ENCODE measurements at regions not wholly inside any gene's neighbourhood (a gene's known extent, or its start where the extent isn't known, plus 50 kb on each side); places are given as distances from the start of the nearest gene placed in this dataset.

DNA sequence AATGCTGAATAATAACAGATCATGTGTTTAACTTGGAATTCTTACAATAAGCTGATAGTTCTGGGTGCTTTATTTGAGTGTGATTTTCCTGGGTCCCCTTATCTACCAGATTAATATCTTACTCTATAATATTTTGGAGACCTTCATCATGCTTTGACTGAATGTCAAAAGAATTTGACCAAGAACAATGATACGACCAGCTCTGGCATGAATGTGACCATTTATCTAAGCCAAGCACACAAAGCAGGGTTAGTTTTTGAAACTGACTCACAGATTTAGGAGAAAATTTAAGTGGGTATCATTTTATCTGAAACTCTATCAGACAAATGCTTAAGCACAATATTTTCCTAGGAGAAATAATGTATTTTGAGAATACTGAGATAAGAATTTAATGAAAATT is 677.0 kb downstream of the NYAP2 start:
- Histone ChIP-seq H3K4me1 (no peaks in the 10 kb centered on the region), H3K27ac (no peak overlapping the region), H3K27me3 (no peaks in the 10 kb centered on the region), H3K9me3 (no peaks in the 10 kb centered on the region), H3K4me3 (replicated peaks in 1 of 3) (no peak overlapping the region), H3K36me3 (no peaks in the 10 kb centered on the region)
- no peak for DNase-seq
- WGBS, 2 donors: 85 to 94% methylated on average over 1 of the region's 1 CpG
- intact Hi-C loops (cut with DNase I): no loop called here
- TF ChIP-seq, protein P1, sequence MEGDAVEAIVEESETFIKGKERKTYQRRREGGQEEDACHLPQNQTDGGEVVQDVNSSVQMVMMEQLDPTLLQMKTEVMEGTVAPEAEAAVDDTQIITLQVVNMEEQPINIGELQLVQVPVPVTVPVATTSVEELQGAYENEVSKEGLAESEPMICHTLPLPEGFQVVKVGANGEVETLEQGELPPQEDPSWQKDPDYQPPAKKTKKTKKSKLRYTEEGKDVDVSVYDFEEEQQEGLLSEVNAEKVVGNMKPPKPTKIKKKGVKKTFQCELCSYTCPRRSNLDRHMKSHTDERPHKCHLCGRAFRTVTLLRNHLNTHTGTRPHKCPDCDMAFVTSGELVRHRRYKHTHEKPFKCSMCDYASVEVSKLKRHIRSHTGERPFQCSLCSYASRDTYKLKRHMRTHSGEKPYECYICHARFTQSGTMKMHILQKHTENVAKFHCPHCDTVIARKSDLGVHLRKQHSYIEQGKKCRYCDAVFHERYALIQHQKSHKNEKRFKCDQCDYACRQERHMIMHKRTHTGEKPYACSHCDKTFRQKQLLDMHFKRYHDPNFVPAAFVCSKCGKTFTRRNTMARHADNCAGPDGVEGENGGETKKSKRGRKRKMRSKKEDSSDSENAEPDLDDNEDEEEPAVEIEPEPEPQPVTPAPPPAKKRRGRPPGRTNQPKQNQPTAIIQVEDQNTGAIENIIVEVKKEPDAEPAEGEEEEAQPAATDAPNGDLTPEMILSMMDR (IDR thresholded peaks at IDR 0.05): no peak
- no peak for TF ChIP-seq POLR2A (IDR thresholded peaks at IDR 0.05)

DNA sequence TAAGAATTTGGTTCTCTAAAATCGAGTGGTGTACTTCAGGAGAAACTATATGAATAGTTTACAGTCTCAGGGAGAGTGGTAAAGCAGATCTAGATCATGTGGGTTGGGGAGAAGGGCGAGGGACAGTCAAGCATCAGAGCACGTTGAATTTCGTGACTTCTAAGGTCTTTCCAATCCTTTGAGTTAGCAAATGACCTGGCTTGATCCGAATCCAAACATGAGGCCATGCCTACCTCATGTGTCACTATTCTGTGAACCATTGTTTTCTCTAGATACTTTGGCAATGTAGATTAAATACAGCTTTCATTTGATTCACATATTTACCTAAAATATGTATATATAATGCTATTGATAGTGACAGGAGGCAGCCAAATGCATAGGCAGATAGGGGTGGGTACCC is 674.9 kb downstream of the NYAP2 start:
- no peaks in the 10 kb centered on the region for H3K9me3 ChIP-seq
- H3K27ac ChIP-seq: no peak overlapping the region
- TF ChIP-seq POLR2A (IDR thresholded peaks at IDR 0.05): no peak
- TF ChIP-seq, protein P1 (IDR thresholded peaks at IDR 0.05): no peak
- no peak overlapping the region for H3K4me3 ChIP-seq (replicated peaks in 1 of 3)
- DNase-seq: no peak
- no peaks in the 10 kb centered on the region for H3K36me3 ChIP-seq
- WGBS, 2 donors: 85 to 86% methylated on average over 5 of the region's 5 CpGs
- H3K27me3 ChIP-seq: no peaks in the 10 kb centered on the region
- H3K4me1 ChIP-seq: no peaks in the 10 kb centered on the region
- intact Hi-C loops (cut with DNase I): no loop called here

DNA sequence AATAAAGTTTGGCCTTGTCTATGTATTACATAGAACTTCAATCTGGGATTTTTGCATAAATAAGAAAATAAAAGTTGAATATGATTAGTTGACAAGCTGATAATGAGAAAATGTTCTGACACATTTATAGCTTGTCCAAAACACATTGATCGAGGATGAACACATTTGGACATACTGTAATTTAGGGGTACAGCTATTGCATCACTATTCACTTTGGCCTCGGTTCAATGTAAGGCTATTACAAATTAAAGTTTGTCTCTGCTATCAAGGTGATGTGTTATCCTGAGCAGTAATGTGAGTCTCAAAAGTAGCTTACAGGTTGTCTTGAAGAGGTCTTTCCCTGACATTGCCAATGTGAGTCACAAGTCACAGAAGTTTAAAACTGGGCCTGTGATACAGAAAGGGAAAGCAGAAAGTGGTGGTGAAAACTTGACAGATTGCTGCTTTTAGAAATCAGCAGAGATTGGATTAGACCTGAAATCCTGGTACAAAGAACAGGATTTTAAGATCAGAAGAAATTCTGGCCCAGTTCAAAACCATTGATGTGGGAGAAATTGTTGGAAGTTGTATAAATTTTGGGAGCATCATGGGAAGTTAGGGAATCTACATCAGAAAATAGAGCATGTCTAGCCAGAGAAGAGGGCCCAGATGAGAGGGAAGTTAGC is 674.1 kb downstream of the NYAP2 start:
- H3K9me3 ChIP-seq: no peaks in the 10 kb centered on the region
- DNase-seq: no peak
- H3K4me3 ChIP-seq (replicated peaks in 1 of 3): no peak overlapping the region
- WGBS, 2 donors: 87 to 90% methylated on average over 2 of the region's 2 CpGs
- H3K4me1 ChIP-seq: no peaks in the 10 kb centered on the region
- intact Hi-C loops (cut with DNase I): no loop called here
- no peak overlapping the region for H3K27ac ChIP-seq
- no peaks in the 10 kb centered on the region for H3K27me3 ChIP-seq
- no peaks in the 10 kb centered on the region for H3K36me3 ChIP-seq
- TF ChIP-seq, protein P1 (IDR thresholded peaks at IDR 0.05): no peak
- no peak for TF ChIP-seq POLR2A (IDR thresholded peaks at IDR 0.05)

DNA sequence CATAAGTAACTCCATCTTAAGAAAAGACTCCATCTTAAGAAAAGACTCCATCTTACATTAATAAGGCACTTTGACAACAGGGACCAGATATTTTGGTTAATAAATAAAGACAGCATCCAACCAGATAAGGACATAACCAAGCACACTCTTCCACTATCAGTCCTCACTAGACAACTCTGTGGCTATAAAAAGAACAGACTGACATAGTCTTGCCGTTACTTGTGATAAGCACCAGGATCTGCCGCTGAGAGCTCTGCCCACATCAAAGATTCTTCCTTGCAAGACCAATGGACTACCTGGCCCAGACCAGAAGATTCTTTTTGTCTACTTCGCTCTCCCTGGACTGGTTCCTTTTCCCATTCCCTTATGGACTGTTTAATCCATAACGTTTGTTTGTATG is 667.4 kb downstream of the NYAP2 start:
- H3K27me3 ChIP-seq: no peaks in the 10 kb centered on the region
- no peak overlapping the region for H3K27ac ChIP-seq
- no peak overlapping the region for H3K4me3 ChIP-seq (replicated peaks in 1 of 3)
- intact Hi-C loops (cut with DNase I): no loop called here
- no peaks in the 10 kb centered on the region for H3K4me1 ChIP-seq
- DNase-seq: no peak
- TF ChIP-seq, protein P1 (IDR thresholded peaks at IDR 0.05): no peak
- no peak for TF ChIP-seq POLR2A (IDR thresholded peaks at IDR 0.05)
- WGBS, 2 donors: 82 to 83% methylated on average over 4 of the region's 4 CpGs
- no peaks in the 10 kb centered on the region for H3K9me3 ChIP-seq
- no peaks in the 10 kb centered on the region for H3K36me3 ChIP-seq

DNA sequence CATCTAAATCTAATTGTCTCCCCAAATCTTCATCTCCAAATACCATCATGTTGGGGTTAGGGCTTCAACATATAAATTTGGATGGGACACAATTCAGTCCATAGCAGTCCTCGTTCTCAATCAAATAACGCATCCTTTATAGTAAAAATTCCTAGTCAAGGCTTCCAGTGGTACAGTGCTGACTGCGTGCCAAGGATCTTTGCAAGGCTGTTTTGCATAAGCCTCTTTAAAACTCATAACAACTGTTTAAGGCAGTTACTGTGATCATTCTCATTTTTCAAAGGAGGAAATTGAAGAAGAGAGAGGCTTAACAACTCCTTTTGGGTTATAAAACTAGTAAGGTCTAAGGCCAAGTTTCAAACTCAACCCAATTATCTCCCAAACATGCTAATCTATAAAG is 666.9 kb downstream of the NYAP2 start:
- WGBS, 2 donors: 94 to 95% methylated on average over 3 of the region's 3 CpGs
- TF ChIP-seq, protein P1 (IDR thresholded peaks at IDR 0.05): no peak
- TF ChIP-seq POLR2A (IDR thresholded peaks at IDR 0.05): no peak
- Histone ChIP-seq H3K36me3 (no peaks in the 10 kb centered on the region), H3K4me3 (replicated peaks in 1 of 3) (no peak overlapping the region), H3K4me1 (no peaks in the 10 kb centered on the region), H3K27ac (no peak overlapping the region), H3K27me3 (no peaks in the 10 kb centered on the region), H3K9me3 (no peaks in the 10 kb centered on the region)
- DNase-seq: no peak
- intact Hi-C loops (cut with DNase I): no loop called here
